Erythroblast (primary cell): ENCODE measurements at regions not wholly inside any gene's neighbourhood (a gene's known extent, or its start where the extent isn't known, plus 50 kb on each side); places are given as distances from the start of the nearest gene placed in this dataset.

Source experiments
- GATA1 ChIP-seq: IDR thresholded peaks from 2 replicates; pipeline ENCODE4 v1.6.1; 2011; ENCODE audit warnings: low read depth, mild to moderate bottlenecking, control low read depth, low read length, moderate library complexity
- POLR2A ChIP-seq: IDR thresholded peaks from 2 replicates; pipeline ENCODE4 v1.6.1; 2011; ENCODE audit warnings: mild to moderate bottlenecking, low read length

- no peak for TF ChIP-seq POLR2A
- no peak for TF ChIP-seq GATA1
Measured at GRCh38 chr11:42006766-42007165, 547.3 kb upstream of the LRRC4C start.
